ENCODE measurements at regions not wholly inside any gene's neighbourhood (a gene's known extent, or its start where the extent isn't known, plus 50 kb on each side); places are given as distances from the start of the nearest gene placed in this dataset.

- no peaks in the 10 kb centered on the region for H3K9me3 ChIP-seq (ENCODE audit: control insufficient read depth, low read length, poor library complexity, severe bottlenecking)
These were observed 584.4 kb downstream of the BUD13 start for GRCh38 chr11:116188350-116188749.

GRCh38 chr11:116187026-116187425 lies 585.8 kb downstream of the BUD13 start:
- peaks cover 19% of the 10 kb centered on the region for H3K27me3 Mint-ChIP-seq
- no peaks in the 10 kb centered on the region for H3K4me1 Mint-ChIP-seq
- no peaks in the 10 kb centered on the region for H3K9me3 ChIP-seq (ENCODE audit: control insufficient read depth, low read length, poor library complexity, severe bottlenecking)
- no peak overlapping the region for H3K27ac Mint-ChIP-seq
- H3K4me3 Mint-ChIP-seq: no peak overlapping the region
- ATAC-seq: no peak
- H3K36me3 Mint-ChIP-seq (ENCODE audit: low read depth): no peaks in the 10 kb centered on the region
- no peak for DNase-seq

More at GRCh38 chr11:116188350-116188749, 584.4 kb downstream of the BUD13 start:
- Mint-ChIP-seq H3K27ac (no peak overlapping the region), H3K4me3 (no peak overlapping the region), H3K27me3 (peaks cover 29% of the 10 kb centered on the region), H3K36me3 (ENCODE audit: low read depth) (no peaks in the 10 kb centered on the region), H3K4me1 (peaks cover 1% of the 10 kb centered on the region)
- ATAC-seq (no peak), DNase-seq (no peak)

GRCh38 chr11:116185551-116185950 lies 587.2 kb downstream of the BUD13 start:
- H3K9me3 ChIP-seq (ENCODE audit: control insufficient read depth, low read length, poor library complexity, severe bottlenecking): no peaks in the 10 kb centered on the region
- no peak overlapping the region for H3K4me3 Mint-ChIP-seq
- ATAC-seq (no peak), DNase-seq (no peak)
- H3K27me3 Mint-ChIP-seq: peaks cover 12% of the 10 kb centered on the region
- H3K36me3 Mint-ChIP-seq (ENCODE audit: low read depth): no peaks in the 10 kb centered on the region
- H3K27ac Mint-ChIP-seq: no peak overlapping the region
- no peaks in the 10 kb centered on the region for H3K4me1 Mint-ChIP-seq

- DNase-seq (no peak), ATAC-seq (no peak)
- H3K36me3 Mint-ChIP-seq (ENCODE audit: low read depth): no peaks in the 10 kb centered on the region
- no peak overlapping the region for H3K27ac Mint-ChIP-seq
- H3K9me3 ChIP-seq (ENCODE audit: control insufficient read depth, low read length, poor library complexity, severe bottlenecking): no peaks in the 10 kb centered on the region
- H3K27me3 Mint-ChIP-seq: peaks cover 9% of the 10 kb centered on the region
- no peak overlapping the region for H3K4me3 Mint-ChIP-seq
- no peaks in the 10 kb centered on the region for H3K4me1 Mint-ChIP-seq
These were observed 588.0 kb downstream of the BUD13 start for GRCh38 chr11:116184763-116185162.

- Mint-ChIP-seq H3K27me3 (peaks cover 9% of the 10 kb centered on the region), H3K4me1 (no peaks in the 10 kb centered on the region), H3K27ac (no peak overlapping the region), H3K36me3 (ENCODE audit: low read depth) (no peaks in the 10 kb centered on the region), H3K4me3 (no peak overlapping the region)
- no peaks in the 10 kb centered on the region for H3K9me3 ChIP-seq (ENCODE audit: control insufficient read depth, low read length, poor library complexity, severe bottlenecking)
- no peak for DNase-seq
- no peak for ATAC-seq
These were observed 590.3 kb downstream of the BUD13 start for GRCh38 chr11:116182356-116182966.

- Mint-ChIP-seq H3K4me1 (peaks cover 2% of the 10 kb centered on the region), H3K27me3 (peaks cover 23% of the 10 kb centered on the region), H3K4me3 (no peak overlapping the region), H3K36me3 (ENCODE audit: low read depth) (no peaks in the 10 kb centered on the region), H3K27ac (no peak overlapping the region)
- H3K9me3 ChIP-seq (ENCODE audit: control insufficient read depth, low read length, poor library complexity, severe bottlenecking): no peaks in the 10 kb centered on the region
- no peak for DNase-seq
- ATAC-seq: no peak
These were observed 591.8 kb downstream of the BUD13 start for GRCh38 chr11:116180806-116181600.

- no peaks in the 10 kb centered on the region for H3K36me3 Mint-ChIP-seq (ENCODE audit: low read depth)
- no peaks in the 10 kb centered on the region for H3K9me3 ChIP-seq (ENCODE audit: control insufficient read depth, low read length, poor library complexity, severe bottlenecking)
- ATAC-seq: no peak
- peaks cover 29% of the 10 kb centered on the region for H3K27me3 Mint-ChIP-seq
- DNase-seq: no peak
- peaks cover 2% of the 10 kb centered on the region for H3K4me1 Mint-ChIP-seq
- H3K4me3 Mint-ChIP-seq: no peak overlapping the region
- H3K27ac Mint-ChIP-seq: no peak overlapping the region
These were observed 593.4 kb downstream of the BUD13 start for GRCh38 chr11:116179401-116179800.

GRCh38 chr11:116177521-116178210 lies 595.1 kb downstream of the BUD13 start:
- DNase-seq (no peak), ATAC-seq (no peak)
- H3K36me3 Mint-ChIP-seq (ENCODE audit: low read depth): no peaks in the 10 kb centered on the region
- no peaks in the 10 kb centered on the region for H3K9me3 ChIP-seq (ENCODE audit: control insufficient read depth, low read length, poor library complexity, severe bottlenecking)
- H3K27me3 Mint-ChIP-seq: peaks cover 36% of the 10 kb centered on the region
- H3K4me3 Mint-ChIP-seq: no peak overlapping the region
- H3K4me1 Mint-ChIP-seq: peaks cover 2% of the 10 kb centered on the region
- no peak overlapping the region for H3K27ac Mint-ChIP-seq

- no peak for ATAC-seq
- Mint-ChIP-seq H3K27me3 (peaks cover 36% of the 10 kb centered on the region), H3K36me3 (ENCODE audit: low read depth) (no peaks in the 10 kb centered on the region), H3K4me3 (no peak overlapping the region), H3K27ac (no peak overlapping the region), H3K4me1 (peaks cover 2% of the 10 kb centered on the region)
- no peaks in the 10 kb centered on the region for H3K9me3 ChIP-seq (ENCODE audit: control insufficient read depth, low read length, poor library complexity, severe bottlenecking)
- DNase-seq: no peak
These were observed 596.2 kb downstream of the BUD13 start for GRCh38 chr11:116176484-116177005.

GRCh38 chr11:116175707-116176106 lies 597.1 kb downstream of the BUD13 start:
- peaks cover 2% of the 10 kb centered on the region for H3K4me1 Mint-ChIP-seq
- DNase-seq (no peak), ATAC-seq (no peak)
- no peak overlapping the region for H3K4me3 Mint-ChIP-seq
- H3K27ac Mint-ChIP-seq: no peak overlapping the region
- H3K36me3 Mint-ChIP-seq (ENCODE audit: low read depth): no peaks in the 10 kb centered on the region
- no peaks in the 10 kb centered on the region for H3K9me3 ChIP-seq (ENCODE audit: control insufficient read depth, low read length, poor library complexity, severe bottlenecking)
- H3K27me3 Mint-ChIP-seq: peaks cover 31% of the 10 kb centered on the region

GRCh38 chr11:116173941-116174911 lies 598.6 kb downstream of the BUD13 start:
- Mint-ChIP-seq H3K27me3 (peaks cover 27% of the 10 kb centered on the region), H3K36me3 (ENCODE audit: low read depth) (no peaks in the 10 kb centered on the region), H3K4me3 (no peak overlapping the region), H3K27ac (no peak overlapping the region), H3K4me1 (peaks cover 2% of the 10 kb centered on the region)
- DNase-seq (no peak), ATAC-seq (no peak)
- H3K9me3 ChIP-seq (ENCODE audit: control insufficient read depth, low read length, poor library complexity, severe bottlenecking): no peaks in the 10 kb centered on the region

GRCh38 chr11:116173506-116173905 lies 599.3 kb downstream of the BUD13 start:
- Mint-ChIP-seq H3K27ac (no peak overlapping the region), H3K4me3 (no peak overlapping the region), H3K4me1 (peaks cover 2% of the 10 kb centered on the region), H3K27me3 (peaks cover 27% of the 10 kb centered on the region), H3K36me3 (ENCODE audit: low read depth) (no peaks in the 10 kb centered on the region)
- ATAC-seq (no peak), DNase-seq (no peak)
- no peaks in the 10 kb centered on the region for H3K9me3 ChIP-seq (ENCODE audit: control insufficient read depth, low read length, poor library complexity, severe bottlenecking)

Data from T-helper 17 cell (primary cell).